ENCODE measurements at regions not wholly inside any gene's neighbourhood (a gene's known extent, or its start where the extent isn't known, plus 50 kb on each side); places are given as distances from the start of the nearest gene placed in this dataset.

- Histone ChIP-seq H3K27ac (no peak overlapping the region), H3K4me1 (peaks cover 0 to 11% (median 0%) of the 10 kb centered on the region in 4 donors), H3K27me3 (no peaks in the 10 kb centered on the region), H3K36me3 (no peaks in the 10 kb centered on the region), H3K4me3 (no peak overlapping the region), H3K9me3 (peaks cover 0 to 4% (median 0%) of the 10 kb centered on the region in 4 donors)
- intact Hi-C loops (cut with DNase I): no loop called here
- no peak for TF ChIP-seq POLR2A (IDR thresholded peaks at IDR 0.05)
- TF ChIP-seq POLR2AphosphoS5 (IDR thresholded peaks at IDR 0.05): no peak
- TF ChIP-seq CTCF (IDR thresholded peaks at IDR 0.05): no peak
- TF ChIP-seq EP300 (IDR thresholded peaks at IDR 0.05): no peak
- no peak for DNase-seq
- 76 to 77% methylated on average over 3 of the region's 3 CpGs for WGBS, 2 donors
These were observed 646.1 kb upstream of the FRG1 start for GRCh38 chr4:189294574-189294973.

- Histone ChIP-seq H3K9me3 (peaks cover 0 to 3% (median 0%) of the 10 kb centered on the region in 4 donors), H3K27ac (no peak overlapping the region), H3K27me3 (no peaks in the 10 kb centered on the region), H3K36me3 (no peaks in the 10 kb centered on the region), H3K4me1 (peaks cover 0 to 8% (median 2%) of the 10 kb centered on the region in 4 donors), H3K4me3 (no peak overlapping the region)
- TF ChIP-seq EP300 (IDR thresholded peaks at IDR 0.05): no peak
- no peak for TF ChIP-seq POLR2A (IDR thresholded peaks at IDR 0.05)
- TF ChIP-seq POLR2AphosphoS5 (IDR thresholded peaks at IDR 0.05): no peak
- no peak for TF ChIP-seq CTCF (IDR thresholded peaks at IDR 0.05)
- intact Hi-C loops (cut with DNase I): no loop called here
- no peak for DNase-seq
- WGBS, 2 donors: 71 to 72% methylated on average over 5 of the region's 5 CpGs
These were observed 641.0 kb upstream of the FRG1 start for GRCh38 chr4:189299706-189300105.

- intact Hi-C loops (cut with DNase I): no loop called here
- WGBS, 2 donors: 87 to 92% methylated on average over 9 of the region's 9 CpGs
- H3K4me1 ChIP-seq: peaks cover 0 to 15% (median 11%) of the 10 kb centered on the region in 4 donors
- peaks cover 0 to 3% (median 0%) of the 10 kb centered on the region in 4 donors for H3K9me3 ChIP-seq
- TF ChIP-seq EP300 (IDR thresholded peaks at IDR 0.05): no peak
- TF ChIP-seq CTCF (IDR thresholded peaks at IDR 0.05): no peak
- no peak for TF ChIP-seq POLR2A (IDR thresholded peaks at IDR 0.05)
- TF ChIP-seq POLR2AphosphoS5 (IDR thresholded peaks at IDR 0.05): no peak
- H3K36me3 ChIP-seq: no peaks in the 10 kb centered on the region
- DNase-seq: no peak
- H3K4me3 ChIP-seq: no peak overlapping the region
- H3K27me3 ChIP-seq: no peaks in the 10 kb centered on the region
- H3K27ac ChIP-seq: no peak overlapping the region
These were observed 639.0 kb upstream of the FRG1 start for GRCh38 chr4:189301692-189302091.

GRCh38 chr4:189302719-189303118, 638.0 kb upstream of the FRG1 start:
- H3K4me1 ChIP-seq: peaks cover 0 to 15% (median 11%) of the 10 kb centered on the region in 4 donors
- intact Hi-C loops (cut with DNase I): no loop called here
- H3K27me3 ChIP-seq: no peaks in the 10 kb centered on the region
- WGBS, 2 donors: 83 to 85% methylated on average over 8 of the region's 8 CpGs
- no peak overlapping the region for H3K4me3 ChIP-seq
- H3K36me3 ChIP-seq: no peaks in the 10 kb centered on the region
- no peak for DNase-seq
- no peak overlapping the region for H3K27ac ChIP-seq
- H3K9me3 ChIP-seq: peaks cover 0 to 3% (median 0%) of the 10 kb centered on the region in 4 donors
- TF ChIP-seq POLR2AphosphoS5 (IDR thresholded peaks at IDR 0.05) (no peak), POLR2A (IDR thresholded peaks at IDR 0.05) (no peak), EP300 (IDR thresholded peaks at IDR 0.05) (no peak), CTCF (IDR thresholded peaks at IDR 0.05) (no peak)

- intact Hi-C loops (cut with DNase I): no loop called here
These were observed 636.5 kb upstream of the FRG1 start for GRCh38 chr4:189304167-189304566.

More at GRCh38 chr4:189304167-189304566, 636.5 kb upstream of the FRG1 start:
- Histone ChIP-seq H3K27me3 (no peaks in the 10 kb centered on the region), H3K9me3 (peaks cover 0 to 3% (median 0%) of the 10 kb centered on the region in 4 donors), H3K27ac (peak overlapping the region in 3 of 4 donors; percentile 16 to 43 (median 43)), H3K36me3 (no peaks in the 10 kb centered on the region), H3K4me3 (no peak overlapping the region), H3K4me1 (peaks cover 0 to 15% (median 11%) of the 10 kb centered on the region in 4 donors)
- 77 to 82% methylated on average over 2 of the region's 2 CpGs for WGBS, 2 donors
- TF ChIP-seq POLR2A (IDR thresholded peaks at IDR 0.05) (no peak), CTCF (IDR thresholded peaks at IDR 0.05) (no peak)
- DNase-seq: no peak
